Ishikawa (cell line): ENCODE measurements at regions not wholly inside any gene's neighbourhood (a gene's known extent, or its start where the extent isn't known, plus 50 kb on each side); places are given as distances from the start of the nearest gene placed in this dataset.

Source experiments
- CREB1 ChIP-seq: IDR thresholded peaks from 2 replicates; pipeline ENCODE4 v1.6.1; 2012; ENCODE audit warnings: low read depth
- EP300 ChIP-seq: IDR thresholded peaks from 2 replicates; pipeline ENCODE4 v1.6.1; 2012; ENCODE audit warnings: borderline replicate concordance
- FOXM1 ChIP-seq: IDR thresholded peaks from 2 replicates; pipeline ENCODE4 v1.6.1; 2012; ENCODE audit warnings: low read depth, borderline replicate concordance
- NFIC ChIP-seq: IDR thresholded peaks from 2 replicates; pipeline ENCODE4 v1.6.1; 2012
- RAD21 ChIP-seq: IDR thresholded peaks from 2 replicates; pipeline ENCODE4 v1.6.1; 2012; ENCODE audit warnings: low read depth
- TEAD4 ChIP-seq: IDR thresholded peaks from 2 replicates; pipeline ENCODE4 v1.6.1; 2012
- USF1 ChIP-seq: IDR thresholded peaks from 2 replicates; pipeline ENCODE4 v1.6.1; 2012
- YY1 ChIP-seq: IDR thresholded peaks from 2 replicates; pipeline ENCODE4 v1.6.1; 2012; ENCODE audit warnings: low read depth
- ZBTB7A ChIP-seq: IDR thresholded peaks from 2 replicates; pipeline ENCODE4 v1.6.1; 2012; ENCODE audit warnings: low read depth

GRCh38 chr12:90303771-90304170 is 595.1 kb upstream of the ATP2B1 start:
- TF ChIP-seq RAD21, result no peak
- no peak for TF ChIP-seq ZBTB7A
- no peak for TF ChIP-seq NFIC
- no peak for TF ChIP-seq EP300
- TF ChIP-seq TEAD4, result no peak
- TF ChIP-seq YY1, result no peak
- no peak for TF ChIP-seq CREB1
- TF ChIP-seq USF1, result no peak
- TF ChIP-seq FOXM1, result no peak
